Activated naive CD4-positive, alpha-beta T cell treated with anti-CD3 and anti-CD28 coated beads for 36 hours (primary cell): ENCODE measurements at regions not wholly inside any gene's neighbourhood (a gene's known extent, or its start where the extent isn't known, plus 50 kb on each side); places are given as distances from the start of the nearest gene placed in this dataset.

Source experiments
- CTCF ChIA-PET: fragments of 350-600 bp; sonication (Branson Sonifier 250); formaldehyde crosslinking; loops from one replicate; lab custom pipeline; 2021; ENCODE audit warnings: antibody characterized with exemption; lab: Charles Lee
- DNase-seq: peaks from one replicate; pipeline ENCODE4 v3.0.0-alpha.2; 2020
- H3K27ac Mint-ChIP-seq: one replicate; pipeline ENCODE4 v1.8.0; 2021; ENCODE audit warnings: mild to moderate bottlenecking, mixed read lengths
- H3K27me3 Mint-ChIP-seq: one replicate; pipeline ENCODE4 v1.8.0; 2021; ENCODE audit warnings: low read depth, mixed read lengths
- H3K36me3 Mint-ChIP-seq: one replicate; pipeline ENCODE4 v1.8.0; 2021; ENCODE audit warnings: low read depth, mixed read lengths
- H3K4me1 Mint-ChIP-seq: one replicate; pipeline ENCODE4 v1.8.0; 2021; ENCODE audit warnings: low read depth, mixed read lengths
- H3K4me3 Mint-ChIP-seq: one replicate; pipeline ENCODE4 v1.8.0; 2021; ENCODE audit warnings: mild to moderate bottlenecking, moderate library complexity, mixed read lengths
- H3K9me3 Mint-ChIP-seq: one replicate; pipeline ENCODE4 v1.8.0; 2021; ENCODE audit warnings: mixed read lengths
- intact Hi-C: fragments of 100-400 bp; cut with micrococcal nuclease; formaldehyde crosslinking; loops from one replicate; pipeline ENCODE4 v1.15.1; 2023

GRCh38 chr10:120800528-120801323, 50.4 kb upstream of the WDR11 start:
- Mint-ChIP-seq H3K36me3 (no peaks in the 10 kb centered on the region), H3K27me3 (peaks cover 2% of the 10 kb centered on the region), H3K27ac (no peak overlapping the region), H3K4me1 (no peaks in the 10 kb centered on the region), H3K4me3 (no peak overlapping the region), H3K9me3 (peaks cover 3% of the 10 kb centered on the region)
- no peak for DNase-seq
- intact Hi-C loops, result no loop called here
- CTCF ChIA-PET, result no interaction called here
